ENCODE measurements at regions not wholly inside any gene's neighbourhood (a gene's known extent, or its start where the extent isn't known, plus 50 kb on each side); places are given as distances from the start of the nearest gene placed in this dataset.

DNA sequence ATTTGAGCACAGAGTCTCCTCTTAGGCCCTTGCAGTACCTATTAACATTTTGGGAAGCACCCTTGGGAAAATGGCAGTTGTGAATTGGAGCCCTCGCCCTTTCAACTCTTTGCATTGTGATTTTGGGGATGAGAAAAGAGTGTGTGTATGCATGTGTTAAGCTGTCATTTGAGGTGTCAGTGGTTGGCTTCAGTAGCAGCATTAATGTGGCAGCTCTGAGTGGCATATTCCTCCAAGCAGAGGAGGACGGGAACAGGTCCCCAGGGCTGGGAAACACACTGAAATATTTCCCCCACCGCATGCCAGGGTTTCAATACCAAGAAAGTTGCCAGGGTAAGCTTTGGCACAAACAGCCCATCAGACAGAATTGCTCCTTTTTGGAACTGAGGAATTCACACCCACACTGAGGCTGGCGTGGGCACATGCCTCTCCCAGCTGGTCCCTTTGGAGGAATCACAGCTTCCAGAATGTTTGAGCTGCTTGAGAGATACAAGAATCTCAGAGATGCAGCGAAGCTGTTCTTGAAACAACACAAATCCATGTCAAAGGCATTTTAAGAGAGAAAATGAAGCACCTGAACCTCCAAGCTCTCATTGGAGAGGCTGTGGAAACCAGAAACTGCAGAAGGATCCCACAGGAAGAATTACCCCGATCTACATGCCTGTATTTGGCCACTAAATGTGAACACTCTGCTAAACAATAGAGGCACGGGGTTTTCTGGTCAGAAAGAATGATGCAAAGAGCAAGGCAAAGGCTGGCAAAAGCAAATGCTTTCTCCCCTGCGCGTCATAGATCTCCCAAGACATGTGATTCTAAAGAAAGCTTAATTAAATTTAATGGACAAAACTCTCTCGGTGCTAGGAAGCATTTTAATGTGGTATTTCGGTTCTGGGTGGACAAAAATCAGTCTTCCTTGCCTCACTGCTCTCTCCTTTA, 67.2 kb upstream of the RCN1 start:
- H3K36me3 ChIP-seq (ENCODE audit: control insufficient read depth, insufficient read depth, low read length, severe bottlenecking): no peaks in the 10 kb centered on the region
- DNase-seq (ENCODE audit: low read depth): no peak
- H3K4me1 ChIP-seq (ENCODE audit: control insufficient read depth, insufficient read depth, low read length): no peaks in the 10 kb centered on the region
- no peak overlapping the region for H3K9ac ChIP-seq (ENCODE audit: low read length)
- H3K27me3 ChIP-seq (replicated peaks; ENCODE audit: control insufficient read depth, insufficient read depth, low read length): peaks cover 12% of the 10 kb centered on the region
- no peaks in the 10 kb centered on the region for H3K9me3 ChIP-seq (ENCODE audit: control insufficient read depth, low read length)
- no peak overlapping the region for H3K4me3 ChIP-seq (ENCODE audit: low read length)

DNA sequence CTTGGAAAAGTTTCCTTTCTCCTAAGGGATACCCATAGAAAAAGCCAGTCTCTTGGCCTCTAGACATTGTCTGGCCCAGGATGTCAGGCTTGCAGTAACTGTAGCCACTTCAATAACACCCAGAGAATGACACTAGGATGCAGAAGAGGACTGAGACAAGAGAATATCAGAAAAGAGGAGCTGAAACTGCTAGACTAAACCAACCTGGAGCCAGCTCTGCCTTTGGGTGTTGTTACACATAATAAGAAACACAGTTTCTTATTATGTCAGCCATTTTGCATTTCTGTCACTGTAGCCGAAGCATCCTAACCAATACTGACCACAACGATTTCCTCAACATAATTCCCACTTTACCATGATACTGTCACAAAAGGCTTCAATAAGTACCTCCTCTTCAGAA, 72.2 kb upstream of the RCN1 start:
- Histone ChIP-seq H3K36me3 (ENCODE audit: control insufficient read depth, insufficient read depth, low read length, severe bottlenecking) (no peaks in the 10 kb centered on the region), H3K9ac (ENCODE audit: low read length) (no peak overlapping the region), H3K4me1 (ENCODE audit: control insufficient read depth, insufficient read depth, low read length) (no peaks in the 10 kb centered on the region), H3K27me3 (replicated peaks; ENCODE audit: control insufficient read depth, insufficient read depth, low read length) (peaks cover 30% of the 10 kb centered on the region), H3K9me3 (ENCODE audit: control insufficient read depth, low read length) (no peaks in the 10 kb centered on the region), H3K4me3 (ENCODE audit: low read length) (no peak overlapping the region)
- no peak for DNase-seq (ENCODE audit: low read depth)

DNA sequence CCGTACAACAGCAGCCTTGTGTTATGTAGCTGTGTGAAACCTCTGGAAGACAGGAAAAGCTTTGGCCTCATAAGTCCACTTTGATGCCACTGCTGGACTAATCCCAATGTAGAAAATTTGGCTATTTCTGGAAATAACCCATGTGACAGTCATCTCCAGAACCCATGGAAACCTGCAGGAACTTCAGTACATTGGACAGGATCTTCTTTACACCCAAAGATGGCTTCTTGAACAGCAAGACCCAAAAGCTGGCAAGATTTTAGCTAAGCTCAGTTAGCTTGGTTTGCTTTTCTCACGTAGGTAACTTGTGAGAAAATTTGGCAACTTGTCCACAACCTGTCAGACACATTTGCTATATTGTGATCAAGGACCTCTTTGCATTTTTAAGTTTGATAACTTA, 74.8 kb upstream of the RCN1 start:
- H3K4me3 ChIP-seq (ENCODE audit: low read length): no peak overlapping the region
- H3K36me3 ChIP-seq (ENCODE audit: control insufficient read depth, insufficient read depth, low read length, severe bottlenecking): no peaks in the 10 kb centered on the region
- DNase-seq (ENCODE audit: low read depth): no peak
- peaks cover 41% of the 10 kb centered on the region for H3K27me3 ChIP-seq (replicated peaks; ENCODE audit: control insufficient read depth, insufficient read depth, low read length)
- H3K4me1 ChIP-seq (ENCODE audit: control insufficient read depth, insufficient read depth, low read length): no peaks in the 10 kb centered on the region
- no peaks in the 10 kb centered on the region for H3K9me3 ChIP-seq (ENCODE audit: control insufficient read depth, low read length)
- no peak overlapping the region for H3K9ac ChIP-seq (ENCODE audit: low read length)

GRCh38 chr11:32015427-32015826, 75.4 kb upstream of the RCN1 start:
- Histone ChIP-seq H3K4me3 (ENCODE audit: low read length) (no peak overlapping the region), H3K36me3 (ENCODE audit: control insufficient read depth, insufficient read depth, low read length, severe bottlenecking) (no peaks in the 10 kb centered on the region), H3K9ac (ENCODE audit: low read length) (no peak overlapping the region), H3K9me3 (ENCODE audit: control insufficient read depth, low read length) (no peaks in the 10 kb centered on the region), H3K27me3 (replicated peaks; ENCODE audit: control insufficient read depth, insufficient read depth, low read length) (peaks cover 46% of the 10 kb centered on the region), H3K4me1 (ENCODE audit: control insufficient read depth, insufficient read depth, low read length) (no peaks in the 10 kb centered on the region)
- no peak for DNase-seq (ENCODE audit: low read depth)

DNA sequence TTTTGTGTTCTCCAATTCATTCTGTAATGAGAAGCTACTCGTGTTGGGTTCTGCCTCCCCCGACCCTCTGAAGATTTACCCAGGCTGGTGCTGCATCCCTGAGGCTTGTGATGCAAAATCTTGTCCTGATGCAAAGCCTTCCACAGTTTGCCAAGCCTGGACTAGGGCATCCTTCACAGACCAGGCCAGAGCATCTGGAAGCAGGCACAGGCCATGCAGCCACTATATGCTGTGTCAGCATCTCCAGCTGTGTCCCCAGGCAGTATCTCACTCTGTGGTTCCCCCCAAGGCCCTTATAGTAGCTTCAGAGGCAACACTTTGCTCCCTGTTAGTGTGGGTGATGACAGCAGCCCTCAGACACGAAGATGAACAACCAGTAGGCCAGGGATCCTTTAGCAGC, 77.3 kb upstream of the RCN1 start:
- no peaks in the 10 kb centered on the region for H3K4me1 ChIP-seq (ENCODE audit: control insufficient read depth, insufficient read depth, low read length)
- DNase-seq (ENCODE audit: low read depth): no peak
- no peaks in the 10 kb centered on the region for H3K36me3 ChIP-seq (ENCODE audit: control insufficient read depth, insufficient read depth, low read length, severe bottlenecking)
- no peak overlapping the region for H3K4me3 ChIP-seq (ENCODE audit: low read length)
- H3K9ac ChIP-seq (ENCODE audit: low read length): no peak overlapping the region
- peaks cover 60% of the 10 kb centered on the region for H3K27me3 ChIP-seq (replicated peaks; ENCODE audit: control insufficient read depth, insufficient read depth, low read length)
- no peaks in the 10 kb centered on the region for H3K9me3 ChIP-seq (ENCODE audit: control insufficient read depth, low read length)

GRCh38 chr11:32012049-32012448, 78.8 kb upstream of the RCN1 start:
- Histone ChIP-seq H3K4me3 (ENCODE audit: low read length) (no peak overlapping the region), H3K4me1 (ENCODE audit: control insufficient read depth, insufficient read depth, low read length) (no peaks in the 10 kb centered on the region), H3K27me3 (replicated peaks; ENCODE audit: control insufficient read depth, insufficient read depth, low read length) (peaks cover 70% of the 10 kb centered on the region), H3K9ac (ENCODE audit: low read length) (no peak overlapping the region), H3K36me3 (ENCODE audit: control insufficient read depth, insufficient read depth, low read length, severe bottlenecking) (no peaks in the 10 kb centered on the region), H3K9me3 (ENCODE audit: control insufficient read depth, low read length) (no peaks in the 10 kb centered on the region)
- no peak for DNase-seq (ENCODE audit: low read depth)

DNA sequence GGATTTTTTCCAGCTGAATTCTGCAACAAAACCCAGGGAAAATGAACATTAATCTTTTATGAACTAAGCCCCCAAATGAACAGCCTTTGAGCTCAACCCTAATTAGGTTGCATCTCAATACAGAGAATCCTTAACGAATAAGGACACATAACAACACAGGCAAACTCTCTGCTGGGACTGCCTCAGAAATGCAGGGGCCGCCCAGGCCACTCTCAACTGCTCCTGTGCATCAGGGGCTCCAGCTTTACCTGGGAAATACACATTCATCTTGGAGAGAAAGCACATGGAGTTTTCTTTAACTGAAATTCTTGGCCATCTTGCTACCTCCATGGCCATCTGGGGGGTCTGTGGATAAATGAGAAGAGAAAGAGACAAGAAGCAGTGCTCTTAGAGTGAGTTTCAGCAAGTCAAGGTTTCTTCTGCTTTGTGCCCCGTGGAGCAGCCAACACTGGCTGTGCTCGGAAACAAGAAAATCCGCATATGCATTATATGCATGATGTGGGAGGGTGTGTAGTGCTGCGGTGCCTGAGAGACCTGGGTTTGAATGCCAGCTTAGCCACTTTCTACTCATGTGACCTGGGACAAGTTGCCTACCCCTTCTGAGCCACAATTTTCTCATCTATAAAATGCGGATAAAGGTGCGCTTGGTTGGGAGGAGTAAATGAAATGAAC, 81.9 kb upstream of the RCN1 start:
- Histone ChIP-seq H3K9ac (ENCODE audit: low read length) (no peak overlapping the region), H3K9me3 (ENCODE audit: control insufficient read depth, low read length) (no peaks in the 10 kb centered on the region)
- no peak for DNase-seq (ENCODE audit: low read depth)

DNA sequence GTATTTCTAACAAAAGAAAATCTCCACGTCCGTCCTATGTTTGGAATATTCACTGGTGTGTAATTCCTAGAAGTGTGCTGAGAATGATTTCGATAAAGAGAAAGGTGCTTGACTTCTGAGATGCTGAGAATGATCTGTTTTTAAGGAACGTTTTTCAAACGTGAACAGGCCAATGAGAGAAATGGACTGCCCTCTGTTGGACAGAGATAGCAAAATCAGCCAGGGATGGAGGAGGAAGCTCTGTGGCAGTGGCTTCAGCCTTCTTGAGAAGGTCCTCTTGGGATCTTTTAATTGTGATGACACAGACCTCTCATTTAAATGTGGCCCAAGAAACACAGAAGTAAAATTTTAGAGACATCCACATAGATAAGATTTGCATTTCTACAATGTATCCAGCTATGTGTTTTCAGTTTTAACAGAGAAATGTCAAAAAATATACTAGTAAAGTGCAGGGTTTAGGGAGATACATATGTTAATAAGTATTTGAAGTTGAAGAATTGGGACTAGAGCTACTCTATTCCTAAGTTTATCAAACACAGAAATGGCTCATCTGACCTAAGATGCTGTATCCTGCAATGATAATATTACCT, 84.0 kb upstream of the RCN1 start:
- peaks cover 56% of the 10 kb centered on the region for H3K27me3 ChIP-seq (replicated peaks; ENCODE audit: control insufficient read depth, insufficient read depth, low read length)
- H3K4me1 ChIP-seq (ENCODE audit: control insufficient read depth, insufficient read depth, low read length): no peaks in the 10 kb centered on the region
- DNase-seq (ENCODE audit: low read depth): peak; percentile 73
- H3K4me3 ChIP-seq (ENCODE audit: low read length): no peak overlapping the region
- H3K9ac ChIP-seq (ENCODE audit: low read length): no peak overlapping the region
- H3K9me3 ChIP-seq (ENCODE audit: control insufficient read depth, low read length): no peaks in the 10 kb centered on the region
- H3K36me3 ChIP-seq (ENCODE audit: control insufficient read depth, insufficient read depth, low read length, severe bottlenecking): no peaks in the 10 kb centered on the region

More for the DNA sequence above, 81.9 kb upstream of the RCN1 start:
- Histone ChIP-seq H3K27me3 (replicated peaks; ENCODE audit: control insufficient read depth, insufficient read depth, low read length) (peaks cover 64% of the 10 kb centered on the region), H3K4me3 (ENCODE audit: low read length) (no peak overlapping the region), H3K4me1 (ENCODE audit: control insufficient read depth, insufficient read depth, low read length) (no peaks in the 10 kb centered on the region), H3K36me3 (ENCODE audit: control insufficient read depth, insufficient read depth, low read length, severe bottlenecking) (no peaks in the 10 kb centered on the region)

DNA sequence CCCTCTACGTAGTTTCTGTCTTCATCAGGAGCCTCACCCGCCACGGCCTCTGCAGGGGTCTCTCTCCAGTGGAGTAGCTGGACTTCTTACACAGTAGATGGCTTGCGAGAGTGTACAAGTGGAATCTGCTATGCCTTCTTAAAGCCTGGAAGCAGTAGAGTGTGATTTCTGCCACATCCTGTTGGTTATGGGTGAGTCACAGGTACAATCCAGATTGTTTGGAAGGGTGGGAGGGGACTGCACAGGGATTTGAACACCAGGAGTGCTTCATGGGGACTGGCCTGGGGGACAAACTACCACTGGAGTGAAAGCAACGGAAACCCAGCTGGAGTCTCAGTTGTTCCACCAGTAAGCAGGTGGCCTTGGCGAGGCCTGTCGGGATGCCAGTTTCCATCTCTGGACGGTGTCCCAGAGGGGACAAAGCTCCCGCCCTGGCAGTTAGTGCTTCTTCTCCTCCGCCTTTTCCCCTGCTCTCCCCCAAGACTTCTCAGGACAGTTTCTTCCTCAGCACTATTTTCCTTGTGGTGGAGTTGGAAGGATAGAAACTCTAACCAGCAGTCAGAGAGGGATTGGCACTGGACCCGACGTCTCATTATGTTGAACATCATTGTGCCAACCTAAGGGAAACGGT, 85.0 kb upstream of the RCN1 start:
- no peaks in the 10 kb centered on the region for H3K9me3 ChIP-seq (ENCODE audit: control insufficient read depth, low read length)
- H3K36me3 ChIP-seq (ENCODE audit: control insufficient read depth, insufficient read depth, low read length, severe bottlenecking): no peaks in the 10 kb centered on the region
- H3K4me3 ChIP-seq (ENCODE audit: low read length): no peak overlapping the region
- no peak for DNase-seq (ENCODE audit: low read depth)
- peaks cover 54% of the 10 kb centered on the region for H3K27me3 ChIP-seq (replicated peaks; ENCODE audit: control insufficient read depth, insufficient read depth, low read length)
- no peaks in the 10 kb centered on the region for H3K4me1 ChIP-seq (ENCODE audit: control insufficient read depth, insufficient read depth, low read length)
- H3K9ac ChIP-seq (ENCODE audit: low read length): no peak overlapping the region

GRCh38 chr11:32003335-32003734, 87.5 kb upstream of the RCN1 start:
- no peak for DNase-seq (ENCODE audit: low read depth)
- H3K4me1 ChIP-seq (ENCODE audit: control insufficient read depth, insufficient read depth, low read length): no peaks in the 10 kb centered on the region

DNA sequence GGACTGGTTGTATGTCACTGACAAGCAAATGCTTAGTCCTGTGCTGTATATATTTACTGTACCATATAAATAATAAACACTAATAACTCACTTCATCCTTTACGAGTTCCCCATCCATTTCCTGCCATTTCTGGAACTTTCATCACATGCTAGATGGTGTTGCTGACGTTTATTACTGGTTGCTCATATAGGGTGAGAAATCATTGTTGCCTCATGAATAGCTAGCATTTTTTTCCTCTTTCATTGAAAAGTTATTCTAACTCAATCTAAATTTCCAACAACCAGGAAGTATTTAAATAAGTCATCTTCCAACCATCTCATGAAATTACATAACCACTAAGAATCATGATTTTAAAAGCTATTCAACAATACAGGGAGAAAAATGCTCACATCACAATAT, 88.6 kb upstream of the RCN1 start:
- Histone ChIP-seq H3K9me3 (ENCODE audit: control insufficient read depth, low read length) (no peaks in the 10 kb centered on the region), H3K27me3 (replicated peaks; ENCODE audit: control insufficient read depth, insufficient read depth, low read length) (peaks cover 39% of the 10 kb centered on the region), H3K4me1 (ENCODE audit: control insufficient read depth, insufficient read depth, low read length) (no peaks in the 10 kb centered on the region), H3K9ac (ENCODE audit: low read length) (no peak overlapping the region), H3K4me3 (ENCODE audit: low read length) (no peak overlapping the region), H3K36me3 (ENCODE audit: control insufficient read depth, insufficient read depth, low read length, severe bottlenecking) (no peaks in the 10 kb centered on the region)
- no peak for DNase-seq (ENCODE audit: low read depth)

More at GRCh38 chr11:32003335-32003734, 87.5 kb upstream of the RCN1 start:
- Histone ChIP-seq H3K27me3 (replicated peaks; ENCODE audit: control insufficient read depth, insufficient read depth, low read length) (peaks cover 41% of the 10 kb centered on the region), H3K36me3 (ENCODE audit: control insufficient read depth, insufficient read depth, low read length, severe bottlenecking) (no peaks in the 10 kb centered on the region), H3K9me3 (ENCODE audit: control insufficient read depth, low read length) (no peaks in the 10 kb centered on the region), H3K9ac (ENCODE audit: low read length) (no peak overlapping the region), H3K4me3 (ENCODE audit: low read length) (no peak overlapping the region)
